ENCODE measurements at regions not wholly inside any gene's neighbourhood (a gene's known extent, or its start where the extent isn't known, plus 50 kb on each side); places are given as distances from the start of the nearest gene placed in this dataset.

- DNase-seq (ENCODE audit: extremely low read depth in 1 of 4, low spot score in 3 of 4) (no peak), ATAC-seq (no peak), FAIRE-seq (no peak)
- Histone ChIP-seq H3K27me3 (ENCODE audit: control insufficient read depth in 2 of 2, insufficient read depth in 2 of 2, low read length in 2 of 2) (peaks cover 2 to 20% of the 10 kb centered on the region in 2 experiments; a peak in 4 of 5 replicates), H3K4me2 (ENCODE audit: insufficient read depth, low read length) (no peak overlapping the region), H3K27ac (ENCODE audit: extremely low read depth, low read depth, low read length) (no peak overlapping the region), H3K9ac (ENCODE audit: insufficient read depth in 1 of 2, low read depth in 2 of 2, low read length in 2 of 2) (no peak overlapping the region), H4K20me1 (replicated peaks; ENCODE audit: control insufficient read depth, insufficient read depth, low read length) (no peaks in the 10 kb centered on the region), H3K79me2 (ENCODE audit: control insufficient read depth, insufficient read depth, low read length) (no peaks in the 10 kb centered on the region), H3K9me3 (replicated peaks; ENCODE audit: control insufficient read depth, insufficient read depth, low read depth, low read length) (no peaks in the 10 kb centered on the region), H3K36me3 (ENCODE audit: control insufficient read depth, insufficient read depth, low read length) (no peaks in the 10 kb centered on the region), H3K9me1 (ENCODE audit: control insufficient read depth, insufficient read depth, low read length) (no peaks in the 10 kb centered on the region), H3K4me1 (replicated peaks in 1 of 2; ENCODE audit: control insufficient read depth in 2 of 2, insufficient read depth in 2 of 2, low read length in 2 of 2) (no peaks in the 10 kb centered on the region), H2AFZ (ENCODE audit: low read depth, low read length) (no peak overlapping the region), H3K4me3 (no peak overlapping the region)
- BruUV-seq (replicated peaks): no TSS peak
- 0% methylated on average over 2 of the region's 2 CpGs for WGBS (ENCODE audit: insufficient coverage, low coverage, missing lambda C conversion rate)
- intact Hi-C loops (cut with micrococcal nuclease): no loop called here
- in situ Hi-C loops (cut with MboI): no loop called here
- CTCF ChIA-PET (ENCODE audit: low intra/inter-chr PET ratio): no interaction called here
- POLR2A ChIA-PET: interaction anchor here (0.5 kb wide), 1 partner anchor 22 kb away, joined by 3 read pairs; no protein-coding TSS in a partner anchor
- TF ChIP-seq ETS1 (conservative IDR thresholded peaks at IDR 0.05; ENCODE audit: control insufficient read depth, low read depth, low read length) (no peak), PTRF (tag; IDR thresholded peaks at IDR 0.05) (no peak), ZKSCAN3 (CRISPR knock-in tag; IDR thresholded peaks at IDR 0.05) (no peak), PHF21A (IDR thresholded peaks at IDR 0.05; ENCODE audit: borderline replicate concordance, low read depth) (no peak), MLLT1 (IDR thresholded peaks at IDR 0.05) (no peak), ZNF717 (CRISPR knock-in tag; IDR thresholded peaks at IDR 0.05) (no peak), C11orf30 (IDR thresholded peaks at IDR 0.05; ENCODE audit: low read depth) (peak; percentile 18; the same call in 1 of the 2 replicates), CBX5 (IDR thresholded peaks at IDR 0.05; ENCODE audit: borderline replicate concordance, low read depth) (no peak), ZNF316 (IDR thresholded peaks at IDR 0.05) (0 out of 2 replicates have a peak, but pooled peaks have one; percentile 10), ZNF197 (CRISPR knock-in tag; IDR thresholded peaks at IDR 0.05; ENCODE audit: low read depth) (no peak), ZNF384 (IDR thresholded peaks at IDR 0.05; ENCODE audit: low read depth, low read length) (no peak), MAFF (IDR thresholded peaks at IDR 0.05; ENCODE audit: low read length) (peak; percentile 9; the same call in 1 of the 2 replicates), HDAC1 (IDR thresholded peaks at IDR 0.05) (no peak), KLF13 (tag; IDR thresholded peaks at IDR 0.05; ENCODE audit: borderline replicate concordance, low read depth) (no peak), RFX1 (IDR thresholded peaks at IDR 0.05) (no peak)
- TF ChIP-seq, protein P1, sequence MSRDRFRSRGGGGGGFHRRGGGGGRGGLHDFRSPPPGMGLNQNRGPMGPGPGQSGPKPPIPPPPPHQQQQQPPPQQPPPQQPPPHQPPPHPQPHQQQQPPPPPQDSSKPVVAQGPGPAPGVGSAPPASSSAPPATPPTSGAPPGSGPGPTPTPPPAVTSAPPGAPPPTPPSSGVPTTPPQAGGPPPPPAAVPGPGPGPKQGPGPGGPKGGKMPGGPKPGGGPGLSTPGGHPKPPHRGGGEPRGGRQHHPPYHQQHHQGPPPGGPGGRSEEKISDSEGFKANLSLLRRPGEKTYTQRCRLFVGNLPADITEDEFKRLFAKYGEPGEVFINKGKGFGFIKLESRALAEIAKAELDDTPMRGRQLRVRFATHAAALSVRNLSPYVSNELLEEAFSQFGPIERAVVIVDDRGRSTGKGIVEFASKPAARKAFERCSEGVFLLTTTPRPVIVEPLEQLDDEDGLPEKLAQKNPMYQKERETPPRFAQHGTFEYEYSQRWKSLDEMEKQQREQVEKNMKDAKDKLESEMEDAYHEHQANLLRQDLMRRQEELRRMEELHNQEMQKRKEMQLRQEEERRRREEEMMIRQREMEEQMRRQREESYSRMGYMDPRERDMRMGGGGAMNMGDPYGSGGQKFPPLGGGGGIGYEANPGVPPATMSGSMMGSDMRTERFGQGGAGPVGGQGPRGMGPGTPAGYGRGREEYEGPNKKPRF (IDR thresholded peaks at IDR 0.05; ENCODE audit: low read depth, low read length): no peak
- TF ChIP-seq, protein P2, sequence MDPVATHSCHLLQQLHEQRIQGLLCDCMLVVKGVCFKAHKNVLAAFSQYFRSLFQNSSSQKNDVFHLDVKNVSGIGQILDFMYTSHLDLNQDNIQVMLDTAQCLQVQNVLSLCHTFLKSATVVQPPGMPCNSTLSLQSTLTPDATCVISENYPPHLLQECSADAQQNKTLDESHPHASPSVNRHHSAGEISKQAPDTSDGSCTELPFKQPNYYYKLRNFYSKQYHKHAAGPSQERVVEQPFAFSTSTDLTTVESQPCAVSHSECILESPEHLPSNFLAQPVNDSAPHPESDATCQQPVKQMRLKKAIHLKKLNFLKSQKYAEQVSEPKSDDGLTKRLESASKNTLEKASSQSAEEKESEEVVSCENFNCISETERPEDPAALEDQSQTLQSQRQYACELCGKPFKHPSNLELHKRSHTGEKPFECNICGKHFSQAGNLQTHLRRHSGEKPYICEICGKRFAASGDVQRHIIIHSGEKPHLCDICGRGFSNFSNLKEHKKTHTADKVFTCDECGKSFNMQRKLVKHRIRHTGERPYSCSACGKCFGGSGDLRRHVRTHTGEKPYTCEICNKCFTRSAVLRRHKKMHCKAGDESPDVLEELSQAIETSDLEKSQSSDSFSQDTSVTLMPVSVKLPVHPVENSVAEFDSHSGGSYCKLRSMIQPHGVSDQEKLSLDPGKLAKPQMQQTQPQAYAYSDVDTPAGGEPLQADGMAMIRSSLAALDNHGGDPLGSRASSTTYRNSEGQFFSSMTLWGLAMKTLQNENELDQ (CRISPR knock-in tag; IDR thresholded peaks at IDR 0.05; ENCODE audit: borderline replicate concordance): no peak
These were observed 51.1 kb upstream of the BCL11A start for GRCh38 chr2:60604486-60605064.

Measured in K562 (cell line).